ENCODE measurements at regions not wholly inside any gene's neighbourhood (a gene's known extent, or its start where the extent isn't known, plus 50 kb on each side); places are given as distances from the start of the nearest gene placed in this dataset.

DNA sequence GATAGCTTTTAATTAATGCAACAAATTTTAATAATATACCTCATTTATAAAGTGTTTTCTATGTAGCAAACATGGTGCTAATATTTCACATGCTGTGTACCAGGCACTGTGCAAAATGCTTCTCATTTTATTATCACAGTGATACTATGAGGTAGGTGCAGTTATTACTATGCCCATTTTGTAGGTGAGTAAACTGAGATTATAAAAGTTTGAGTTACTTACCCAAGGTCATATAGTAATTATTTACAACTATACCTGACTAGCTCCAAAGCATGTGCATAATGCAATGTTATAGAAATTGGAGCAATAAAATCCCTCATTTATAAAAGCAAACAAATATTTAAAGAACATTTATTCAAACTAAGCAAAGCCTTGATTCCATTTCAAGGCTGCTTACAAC, 54.5 kb upstream of the DCBLD2 start (continued):
- TF ChIP-seq PRDM15 (CRISPR knock-in tag; IDR thresholded peaks at IDR 0.05) (no peak), ZZZ3 (IDR thresholded peaks at IDR 0.05; ENCODE audit: control insufficient read depth, insufficient read length, low read depth) (no peak), ZNF687 (IDR thresholded peaks at IDR 0.05) (no peak), HCFC1 (IDR thresholded peaks at IDR 0.05; ENCODE audit: low read length) (no peak)
